Activated naive CD4-positive, alpha-beta T cell treated with anti-CD3 and anti-CD28 coated beads, Interleukin-2, amount 50 U/mL, for 24 hours (primary cell): ENCODE measurements at regions not wholly inside any gene's neighbourhood (a gene's known extent, or its start where the extent isn't known, plus 50 kb on each side); places are given as distances from the start of the nearest gene placed in this dataset.
A peak's percentile ranks its signal among the peaks of the same experiment; 100 is the strongest.

Experiments
- H3K27ac Mint-ChIP-seq: one replicate; pipeline ENCODE4 v1.8.0; 2021; ENCODE audit warnings: mild to moderate bottlenecking, mixed read lengths
- H3K27me3 Mint-ChIP-seq: one replicate; pipeline ENCODE4 v1.8.0; 2021; ENCODE audit warnings: mixed read lengths
- H3K36me3 Mint-ChIP-seq: one replicate; pipeline ENCODE4 v1.8.0; 2021; ENCODE audit warnings: mixed read lengths
- H3K4me1 Mint-ChIP-seq: one replicate; pipeline ENCODE4 v1.8.0; 2021; ENCODE audit warnings: mixed read lengths
- H3K4me3 Mint-ChIP-seq: one replicate; pipeline ENCODE4 v1.8.0; 2021; ENCODE audit warnings: mild to moderate bottlenecking, mixed read lengths
- H3K9me3 Mint-ChIP-seq: one replicate; pipeline ENCODE4 v1.8.0; 2021; ENCODE audit warnings: mixed read lengths

DNA sequence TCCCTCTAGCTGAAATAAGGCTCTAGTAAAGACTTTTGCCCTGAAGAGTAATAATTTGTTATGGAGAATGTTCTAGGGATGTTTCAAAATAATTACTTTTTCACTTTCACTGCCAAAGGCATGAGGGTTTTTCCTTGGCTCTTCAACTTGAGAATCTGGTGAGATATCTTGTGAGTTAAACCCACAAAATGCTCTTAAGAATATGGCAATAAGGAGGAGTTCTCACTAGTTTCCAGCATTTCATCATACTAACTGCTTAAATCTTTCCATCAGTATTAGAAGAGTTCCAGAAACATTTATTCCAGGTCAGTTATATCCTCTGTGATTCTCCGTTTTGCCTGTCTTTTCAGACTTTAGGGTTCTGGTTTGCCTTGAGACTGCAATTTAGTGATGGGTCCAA lies 785.6 kb upstream of the GJE1 start:
- no peak overlapping the region for H3K4me3 Mint-ChIP-seq
- no peaks in the 10 kb centered on the region for H3K4me1 Mint-ChIP-seq
- peak overlapping the region; percentile 23 for H3K27ac Mint-ChIP-seq
- peaks cover 1% of the 10 kb centered on the region for H3K27me3 Mint-ChIP-seq
- H3K36me3 Mint-ChIP-seq = no peaks in the 10 kb centered on the region
- no peaks in the 10 kb centered on the region for H3K9me3 Mint-ChIP-seq

DNA sequence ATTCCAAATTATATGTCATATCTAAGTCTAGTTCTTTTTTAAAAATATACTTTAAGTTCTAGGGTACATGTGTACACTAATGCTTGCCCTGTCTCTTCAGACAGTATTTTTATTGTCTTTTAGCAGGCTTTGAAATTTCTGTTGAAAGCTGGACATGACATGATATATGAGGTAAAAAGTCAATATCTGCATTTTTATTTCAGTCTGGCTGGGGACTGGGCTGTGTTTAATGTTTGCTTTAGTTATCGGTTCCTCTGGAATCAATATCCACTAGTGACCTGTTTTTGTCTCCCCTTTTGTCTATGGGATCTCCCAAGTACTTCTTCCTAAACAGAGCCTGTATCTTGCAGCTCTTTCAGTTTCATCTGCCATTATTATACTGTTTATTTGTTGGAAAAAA lies 786.2 kb upstream of the GJE1 start:
- Mint-ChIP-seq H3K27me3 (peaks cover 1% of the 10 kb centered on the region), H3K36me3 (no peaks in the 10 kb centered on the region), H3K9me3 (no peaks in the 10 kb centered on the region), H3K4me1 (no peaks in the 10 kb centered on the region), H3K27ac (no peak overlapping the region), H3K4me3 (no peak overlapping the region)

DNA sequence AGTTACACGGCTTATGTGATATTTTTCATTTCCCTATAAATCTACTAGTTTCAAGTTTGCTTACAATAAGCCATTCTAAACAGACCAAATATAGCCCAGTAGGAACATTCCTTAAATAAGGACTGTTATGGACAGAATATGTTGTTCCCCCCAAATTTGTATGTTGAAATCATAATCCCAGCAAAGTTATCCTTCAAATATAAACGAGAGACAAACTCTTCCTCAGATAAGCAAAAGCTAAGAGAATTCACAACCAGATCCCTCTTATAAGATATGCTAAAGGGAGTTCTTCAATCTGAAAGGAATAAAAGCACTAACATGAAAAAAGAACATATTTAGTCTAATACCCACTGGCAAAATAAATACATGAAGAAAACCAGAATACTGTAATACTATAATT lies 795.5 kb upstream of the GJE1 start:
- Mint-ChIP-seq H3K4me3 (no peak overlapping the region), H3K27ac (no peak overlapping the region), H3K27me3 (no peaks in the 10 kb centered on the region), H3K4me1 (peaks cover 4% of the 10 kb centered on the region), H3K36me3 (no peaks in the 10 kb centered on the region), H3K9me3 (no peaks in the 10 kb centered on the region)

DNA sequence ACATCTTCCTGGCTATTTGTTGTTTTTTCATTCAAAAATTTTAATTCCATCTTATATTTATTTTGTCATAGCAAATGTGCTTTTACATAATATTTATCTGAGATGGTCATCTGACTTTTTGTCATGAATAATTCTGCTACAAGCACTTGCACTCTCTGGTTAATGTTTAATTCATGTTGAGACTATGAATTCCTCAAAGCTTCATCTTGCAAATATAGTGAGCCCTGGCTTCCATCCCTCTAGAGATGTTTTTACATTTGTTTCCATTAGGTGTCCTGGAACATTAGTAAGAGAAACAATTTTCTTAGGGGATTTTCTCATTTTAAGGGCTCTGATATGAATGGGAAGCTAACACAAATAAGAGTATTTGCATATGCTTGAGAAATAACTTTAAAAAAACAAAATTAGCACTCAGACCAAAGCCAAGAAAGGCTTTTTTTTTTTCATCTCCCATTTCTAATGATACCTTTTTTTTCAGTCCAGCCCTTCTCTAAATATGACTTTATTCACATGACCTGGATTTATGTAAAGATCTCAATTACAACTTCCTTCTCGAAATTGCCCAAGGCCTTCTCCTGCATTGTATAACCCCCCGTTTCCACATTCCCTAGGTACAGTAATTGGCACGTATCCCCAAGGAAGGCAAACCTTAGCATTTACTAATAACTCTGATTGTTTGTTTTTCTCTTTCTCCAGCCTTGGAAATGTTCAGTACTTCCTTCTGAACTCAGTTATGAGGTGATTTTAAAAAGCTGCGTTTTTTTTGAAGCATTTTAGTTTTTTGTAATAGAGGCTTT lies 797.0 kb upstream of the GJE1 start:
- Mint-ChIP-seq H3K27me3 (no peaks in the 10 kb centered on the region), H3K36me3 (no peaks in the 10 kb centered on the region), H3K4me3 (no peak overlapping the region), H3K27ac (no peak overlapping the region), H3K4me1 (peaks cover 4% of the 10 kb centered on the region), H3K9me3 (no peaks in the 10 kb centered on the region)

DNA sequence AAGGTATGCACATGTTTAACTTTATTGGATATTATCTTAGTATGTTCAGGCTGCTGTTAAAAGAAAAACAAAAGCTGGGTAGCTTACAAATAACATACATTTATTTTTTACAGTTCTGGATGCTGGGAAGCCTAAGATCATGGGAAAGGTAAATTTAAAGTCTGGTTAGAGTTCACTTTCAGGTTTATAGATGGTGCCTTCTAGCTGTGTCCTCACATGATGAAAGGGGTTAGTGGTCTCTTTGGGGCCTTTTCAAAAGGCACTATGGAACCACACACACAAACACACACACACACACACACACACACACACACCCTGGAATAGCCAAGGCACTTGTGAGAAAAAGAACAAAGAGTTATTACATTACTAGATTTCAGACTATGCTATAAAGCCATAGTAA lies 805.8 kb upstream of the GJE1 start:
- Mint-ChIP-seq H3K36me3 (no peaks in the 10 kb centered on the region), H3K27me3 (no peaks in the 10 kb centered on the region), H3K4me3 (peak overlapping the region; percentile 47), H3K4me1 (peaks cover 30% of the 10 kb centered on the region), H3K27ac (no peak overlapping the region), H3K9me3 (no peaks in the 10 kb centered on the region)

DNA sequence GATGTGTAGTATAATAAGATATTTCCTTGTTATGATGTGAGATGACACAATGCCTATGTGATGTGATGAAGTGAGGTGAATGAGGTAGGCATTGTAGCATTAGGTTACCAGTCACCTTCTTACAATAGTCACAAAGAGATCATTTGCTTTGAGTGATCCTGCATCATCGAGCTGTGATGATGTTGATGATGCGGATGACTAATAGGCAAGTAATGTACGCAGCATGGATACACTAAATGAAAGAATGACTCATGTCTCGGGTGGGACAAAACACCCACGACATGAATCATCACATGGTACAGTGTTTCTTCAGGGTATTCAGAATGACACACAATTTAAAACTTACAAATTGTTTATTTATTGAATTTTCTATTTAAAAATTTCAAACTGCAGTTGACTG lies 806.3 kb upstream of the GJE1 start:
- no peaks in the 10 kb centered on the region for H3K27me3 Mint-ChIP-seq
- no peaks in the 10 kb centered on the region for H3K9me3 Mint-ChIP-seq
- H3K27ac Mint-ChIP-seq = no peak overlapping the region
- H3K4me1 Mint-ChIP-seq = peaks cover 35% of the 10 kb centered on the region
- no peaks in the 10 kb centered on the region for H3K36me3 Mint-ChIP-seq
- no peak overlapping the region for H3K4me3 Mint-ChIP-seq

DNA sequence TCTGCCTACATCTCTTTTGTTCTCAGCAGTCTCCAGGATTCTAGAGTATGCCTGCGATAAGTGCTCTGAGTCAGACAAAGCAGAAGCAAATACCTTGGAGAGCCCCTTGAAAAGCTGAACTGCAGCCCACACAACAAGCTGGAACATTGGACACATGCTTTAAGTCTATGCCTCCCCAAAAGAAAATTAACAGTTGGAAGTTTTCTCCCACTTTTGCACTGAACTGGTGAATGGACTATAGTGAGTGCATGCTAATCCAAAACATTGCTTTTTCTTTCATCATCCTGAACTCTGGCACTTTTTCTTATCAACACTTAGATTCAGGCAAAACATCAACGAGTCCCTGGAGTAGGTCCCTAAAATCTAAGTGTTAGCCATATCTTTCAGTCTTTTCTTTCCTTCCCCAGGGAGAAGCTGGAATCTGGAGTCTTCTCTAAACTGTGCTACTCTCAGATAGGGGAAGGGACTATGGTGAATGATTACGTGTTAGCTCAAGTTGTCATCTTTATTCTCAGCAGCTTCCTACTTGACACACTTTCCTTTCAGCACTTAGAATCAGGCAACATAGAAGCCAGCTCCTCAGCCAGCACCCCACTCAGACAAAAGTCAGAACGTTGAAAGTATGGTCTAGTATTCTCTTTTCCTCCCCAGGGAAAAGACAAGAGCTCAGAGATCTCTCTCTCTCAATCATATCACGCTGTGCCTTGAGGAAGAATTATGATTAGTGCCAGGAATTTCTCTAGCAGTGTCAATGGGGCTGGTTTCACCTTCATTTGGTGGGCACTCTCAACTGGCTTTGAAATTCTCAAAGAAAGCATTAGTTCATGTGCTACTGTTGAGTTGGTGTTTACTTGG lies 811.0 kb upstream of the GJE1 start:
- no peaks in the 10 kb centered on the region for H3K36me3 Mint-ChIP-seq
- H3K27me3 Mint-ChIP-seq = no peaks in the 10 kb centered on the region
- no peak overlapping the region for H3K4me3 Mint-ChIP-seq
- peaks cover 24% of the 10 kb centered on the region for H3K4me1 Mint-ChIP-seq
- H3K9me3 Mint-ChIP-seq = no peaks in the 10 kb centered on the region
- no peak overlapping the region for H3K27ac Mint-ChIP-seq

DNA sequence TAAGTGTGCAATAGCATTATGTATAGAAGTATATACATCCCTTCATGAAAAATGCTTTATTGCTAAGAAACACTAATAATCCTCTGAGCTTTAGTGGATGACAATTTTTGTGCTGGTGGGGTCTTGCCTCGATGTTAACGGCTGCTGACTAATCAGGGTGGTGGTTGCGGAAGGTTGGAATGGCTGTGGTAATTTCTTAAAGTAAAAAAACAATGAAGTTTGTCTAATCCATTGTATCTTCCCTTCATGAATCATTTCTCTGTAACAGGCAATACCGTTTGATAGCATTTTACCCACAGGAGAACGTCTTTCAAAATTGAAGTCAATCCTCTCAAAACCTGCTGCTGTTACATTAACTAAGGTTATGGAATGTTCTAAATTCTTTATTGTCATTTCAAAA lies 816.5 kb upstream of the GJE1 start:
- no peaks in the 10 kb centered on the region for H3K27me3 Mint-ChIP-seq
- no peaks in the 10 kb centered on the region for H3K4me1 Mint-ChIP-seq
- H3K27ac Mint-ChIP-seq = no peak overlapping the region
- H3K36me3 Mint-ChIP-seq = no peaks in the 10 kb centered on the region
- no peak overlapping the region for H3K4me3 Mint-ChIP-seq
- H3K9me3 Mint-ChIP-seq = no peaks in the 10 kb centered on the region

DNA sequence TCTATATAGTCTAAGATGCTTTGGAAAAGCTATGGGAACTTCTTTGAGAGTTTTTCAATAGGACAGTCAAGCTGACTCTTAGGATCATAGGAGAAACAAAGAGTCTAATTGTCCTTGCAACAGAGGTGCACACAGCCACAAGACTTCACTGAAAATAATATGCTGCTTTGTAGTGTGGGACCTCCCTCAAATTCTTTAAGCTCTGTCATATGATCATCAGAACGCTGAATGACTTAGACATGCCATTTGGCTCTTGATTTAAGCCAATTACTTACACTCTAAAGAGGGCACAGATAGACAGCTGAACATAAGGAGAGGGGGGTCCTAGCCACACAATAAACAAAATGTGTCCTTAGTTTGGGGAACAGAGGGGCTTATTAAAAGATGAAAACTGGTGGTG lies 818.7 kb upstream of the GJE1 start:
- H3K4me3 Mint-ChIP-seq = no peak overlapping the region

DNA sequence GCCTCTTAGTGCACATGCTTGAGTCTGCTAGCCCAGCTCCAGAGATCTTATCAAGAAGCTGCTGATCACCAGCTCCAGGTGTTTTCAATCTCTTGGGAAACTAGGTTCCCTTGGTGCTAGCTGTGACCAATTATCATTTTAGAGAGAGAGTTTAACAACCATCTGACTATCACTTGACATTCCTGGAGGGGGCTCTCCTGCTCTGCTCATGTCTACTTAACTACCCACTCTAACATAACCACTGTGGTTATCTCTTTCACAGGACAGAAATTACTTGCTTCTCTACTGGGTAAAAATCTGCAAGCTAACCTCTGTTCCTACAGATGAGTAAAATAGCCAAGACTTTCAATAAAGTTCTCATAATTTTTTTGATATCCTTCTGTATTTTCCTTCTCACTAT lies 823.4 kb upstream of the GJE1 start:
- Mint-ChIP-seq H3K4me1 (peaks cover 17% of the 10 kb centered on the region), H3K9me3 (no peaks in the 10 kb centered on the region), H3K36me3 (no peaks in the 10 kb centered on the region), H3K4me3 (no peak overlapping the region), H3K27me3 (no peaks in the 10 kb centered on the region), H3K27ac (peak overlapping the region; percentile 36)

More for the DNA sequence above, 818.7 kb upstream of the GJE1 start:
- Mint-ChIP-seq H3K9me3 (no peaks in the 10 kb centered on the region), H3K4me1 (peaks cover 6% of the 10 kb centered on the region), H3K27ac (no peak overlapping the region), H3K27me3 (no peaks in the 10 kb centered on the region), H3K36me3 (no peaks in the 10 kb centered on the region)

DNA sequence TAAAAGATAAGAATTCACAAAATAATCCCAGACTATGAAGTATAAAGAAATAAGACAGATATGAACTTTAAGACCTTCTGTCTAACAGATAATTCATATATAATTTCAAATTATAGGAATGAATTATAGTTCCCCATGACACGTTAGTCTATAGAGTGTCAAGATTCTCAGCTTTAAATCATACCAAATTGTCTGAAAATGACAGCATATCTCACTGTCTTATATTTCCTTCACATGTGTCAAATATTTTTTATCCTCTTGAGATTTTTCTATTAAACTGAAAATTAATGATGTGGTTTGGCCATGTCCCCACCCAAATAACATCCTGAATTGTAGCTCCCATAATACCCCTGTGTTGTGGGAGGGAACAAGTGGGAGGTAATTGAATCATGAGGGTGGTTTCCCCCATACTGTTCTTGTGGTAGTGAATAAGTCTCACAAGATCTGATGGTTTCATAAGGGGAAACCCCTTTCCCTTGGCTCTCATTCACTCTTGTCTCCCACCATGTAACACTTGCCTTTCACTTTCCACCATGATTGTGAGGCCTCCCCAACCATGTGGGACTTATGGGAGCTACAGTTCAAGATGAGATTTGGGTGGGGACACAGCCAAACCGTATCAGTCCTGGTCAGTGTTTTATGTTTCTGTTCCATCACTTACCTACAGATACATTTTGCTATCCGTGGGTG lies 825.3 kb upstream of the GJE1 start:
- Mint-ChIP-seq H3K9me3 (no peaks in the 10 kb centered on the region), H3K4me1 (peaks cover 17% of the 10 kb centered on the region), H3K27me3 (no peaks in the 10 kb centered on the region), H3K36me3 (no peaks in the 10 kb centered on the region), H3K27ac (peak overlapping the region; percentile 67), H3K4me3 (no peak overlapping the region)

DNA sequence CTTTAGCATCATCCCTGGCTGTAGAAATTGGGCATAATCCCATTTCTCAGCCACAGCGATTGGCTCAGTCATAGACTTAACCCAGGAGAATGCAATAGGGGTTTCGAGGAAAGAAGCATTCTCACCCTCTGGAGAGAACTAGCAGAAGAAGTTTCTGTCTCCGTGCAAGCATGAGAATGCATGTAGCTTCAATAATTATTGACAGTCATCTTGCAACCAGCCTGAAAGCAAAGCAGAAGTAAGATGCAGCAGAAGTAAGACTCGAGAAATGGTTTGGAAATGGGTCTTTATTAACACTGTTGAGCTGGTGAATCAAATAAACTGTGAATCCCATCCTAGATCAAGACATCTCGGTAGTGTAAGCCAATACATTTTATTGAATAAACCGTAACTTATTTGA lies 828.8 kb upstream of the GJE1 start:
- Mint-ChIP-seq H3K4me3 (no peak overlapping the region), H3K36me3 (no peaks in the 10 kb centered on the region), H3K9me3 (no peaks in the 10 kb centered on the region), H3K27me3 (no peaks in the 10 kb centered on the region), H3K27ac (no peak overlapping the region), H3K4me1 (peaks cover 10% of the 10 kb centered on the region)

DNA sequence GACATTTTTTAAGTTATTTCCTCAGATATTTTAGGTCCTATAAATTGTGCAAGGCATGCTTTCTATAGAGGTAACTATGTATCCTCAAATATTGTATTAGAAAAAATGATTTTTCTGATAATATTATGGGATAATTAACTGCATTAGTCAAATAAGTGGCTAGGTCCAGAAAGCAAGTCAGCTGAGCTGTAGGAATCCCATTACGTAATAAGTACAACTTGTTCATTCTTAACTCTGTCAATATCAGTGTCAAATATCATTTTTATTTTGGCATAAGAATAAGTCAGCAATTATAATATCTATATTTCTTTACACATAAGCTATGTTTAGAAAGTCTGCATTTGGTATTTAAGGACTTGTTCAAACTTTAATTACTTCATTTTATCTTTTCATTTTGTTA lies 830.9 kb upstream of the GJE1 start:
- H3K36me3 Mint-ChIP-seq = no peaks in the 10 kb centered on the region

DNA sequence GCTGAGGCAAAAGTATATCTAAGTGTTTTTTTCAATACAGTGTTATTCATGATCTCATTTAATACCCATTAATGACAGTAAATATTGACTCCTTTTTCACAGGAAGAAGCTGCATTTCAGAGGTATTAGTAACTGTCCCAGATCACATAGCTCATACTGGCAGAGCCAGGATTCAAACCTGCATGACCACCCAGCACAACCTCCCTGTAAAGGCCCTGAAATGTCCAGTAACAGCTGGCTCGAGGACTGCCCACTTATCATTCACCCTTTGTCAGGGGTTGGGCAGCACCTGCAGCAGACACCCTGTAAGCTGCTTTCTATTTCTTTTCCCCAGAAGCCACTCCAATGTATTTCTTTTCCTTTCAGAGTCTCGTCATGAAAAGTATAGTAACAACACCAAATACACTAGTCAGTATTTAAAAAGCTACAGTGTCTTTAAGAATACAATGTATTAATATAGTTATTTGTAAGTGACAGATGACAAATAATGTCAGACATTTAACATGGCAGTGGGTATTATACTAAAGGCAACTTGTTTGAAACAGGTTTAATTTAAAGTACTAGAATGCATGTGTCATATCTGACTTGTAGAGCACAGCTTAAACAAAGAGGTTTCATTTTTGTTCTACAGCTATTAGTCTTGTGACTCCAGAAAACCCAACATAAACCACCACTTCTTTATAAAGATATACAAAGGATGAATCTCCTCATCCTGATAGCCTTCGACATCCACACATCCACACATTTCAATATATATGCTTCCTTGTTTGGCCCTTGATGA lies 841.6 kb upstream of the GJE1 start:
- Mint-ChIP-seq H3K9me3 (peaks cover 8% of the 10 kb centered on the region), H3K27ac (no peak overlapping the region), H3K36me3 (no peaks in the 10 kb centered on the region), H3K27me3 (no peaks in the 10 kb centered on the region), H3K4me1 (peaks cover 4% of the 10 kb centered on the region), H3K4me3 (no peak overlapping the region)

More for the DNA sequence above, 830.9 kb upstream of the GJE1 start:
- H3K27ac Mint-ChIP-seq = no peak overlapping the region
- no peaks in the 10 kb centered on the region for H3K4me1 Mint-ChIP-seq
- H3K9me3 Mint-ChIP-seq = no peaks in the 10 kb centered on the region
- H3K27me3 Mint-ChIP-seq = no peaks in the 10 kb centered on the region
- no peak overlapping the region for H3K4me3 Mint-ChIP-seq

DNA sequence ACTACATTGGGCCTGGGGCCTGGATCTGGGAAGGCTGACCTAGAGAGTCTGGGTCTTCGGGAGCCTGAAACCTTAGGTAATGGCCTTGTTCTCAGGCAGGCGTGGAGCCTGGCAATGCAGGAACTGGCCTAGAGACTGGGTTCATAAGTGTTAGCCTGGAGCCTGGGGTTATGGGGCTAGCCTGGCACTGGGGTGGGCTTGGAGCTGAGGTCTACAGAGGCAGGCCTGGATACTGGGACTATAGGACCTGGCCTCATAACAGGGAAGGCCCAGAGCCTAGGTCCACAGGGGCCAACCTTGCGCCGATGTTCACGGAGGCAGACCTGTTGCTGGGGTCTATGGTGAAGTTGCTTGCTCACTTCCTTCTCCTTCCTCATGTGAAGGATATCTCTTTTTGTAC lies 843.8 kb upstream of the GJE1 start:
- Mint-ChIP-seq H3K27ac (no peak overlapping the region), H3K4me3 (no peak overlapping the region), H3K27me3 (no peaks in the 10 kb centered on the region), H3K4me1 (peaks cover 4% of the 10 kb centered on the region), H3K36me3 (no peaks in the 10 kb centered on the region), H3K9me3 (peaks cover 8% of the 10 kb centered on the region)
